A549 (cell line): ENCODE measurements at regions not wholly inside any gene's neighbourhood (a gene's known extent, or its start where the extent isn't known, plus 50 kb on each side); places are given as distances from the start of the nearest gene placed in this dataset.

Source experiments
- ATAC-seq, 2 experiments: fragments of 200-7000 bp in 1 of 2; fragments of >200 bp in 1 of 2; cut with Nextera tagmentation in 1 of 2; cut with Tn5 transposase in 1 of 2; 3 replicates each; pipeline versions ENCODE4 v1.8.0 to v1.9.1; 2018 to 2020; ENCODE audit warnings: mild to moderate bottlenecking in 1 of 2, moderate library complexity in 1 of 2
- CTCF ChIA-PET: fragments of 300-600 bp; sonication (Branson Sonifier 250); formaldehyde crosslinking; extraction: SDS; loops from one replicate; lab custom pipeline; 2021; ENCODE audit warnings: antibody characterized with exemption, inconsistent platforms; lab: Yijun Ruan, JAX
- POLR2A ChIA-PET: fragments of 350-600 bp; formaldehyde crosslinking; extraction: SDS; loops from one replicate; lab custom pipeline; 2021; ENCODE audit warnings: antibody characterized with exemption, inconsistent platforms; lab: Yijun Ruan, JAX
- DNase-seq, 2 experiments: peaks; one replicate each; pipeline versions ENCODE4 v3.0.0 to v3.0.0-alpha.2; 2011 to 2016; ENCODE audit warnings: low read depth in 1 of 2, low spot score in 1 of 2
- FAIRE-seq: peaks from 2 replicates; lab custom pipeline; 2011; peaks lifted over from hg19 to GRCh38; lab: Jason Lieb, UNC
- H3K27ac ChIP-seq, 2 experiments: fragments of >200 bp; sonication (Bioruptor Twin); formaldehyde crosslinking; 3 replicates each; pipeline ENCODE4 v1.5.1; 2016 to 2017
- H3K4me1 ChIP-seq: fragments of >200 bp; sonication (Bioruptor Twin); formaldehyde crosslinking; 3 replicates; pipeline ENCODE4 v1.6.1; 2016
- H3K4me2 ChIP-seq: fragments of >200 bp; sonication (Bioruptor Twin); formaldehyde crosslinking; 3 replicates; pipeline ENCODE4 v1.6.1; 2016
- H3K4me3 ChIP-seq: fragments of >200 bp; sonication (Bioruptor Twin); formaldehyde crosslinking; 3 replicates; pipeline ENCODE4 v1.5.1; 2016
- H3K9me3 ChIP-seq: fragments of >200 bp; sonication (Bioruptor Twin); formaldehyde crosslinking; 3 replicates; pipeline ENCODE4 v1.6.1; 2016
- ATOH8 ChIP-seq: fragments of 250-450 bp; sonication (Bioruptor Pico); IDR thresholded peaks from 2 replicates; pipeline ENCODE4 v1.5.0; 2020; ENCODE audit warnings: low read depth, mild to moderate bottlenecking, moderate library complexity
- BCL3 ChIP-seq: fragments of >200 bp; sonication (Bioruptor Twin); formaldehyde crosslinking; IDR thresholded peaks from 3 replicates; pipeline ENCODE4 v1.6.1; 2016
- BHLHE40 ChIP-seq: IDR thresholded peaks from 2 replicates; pipeline ENCODE4 v1.6.1; 2012; ENCODE audit warnings: low read depth, low read length, inconsistent platforms
- CEBPB ChIP-seq, 2 experiments: fragments of >200 bp in 1 of 2; sonication (Bioruptor Twin) in 1 of 2; formaldehyde crosslinking in 1 of 2; IDR thresholded peaks; 2 replicates each; pipeline ENCODE4 v1.6.1; 2012 to 2016
- CHD2 ChIP-seq: fragments of 150-350 bp; IDR thresholded peaks from 2 replicates; pipeline ENCODE4 v1.6.1; 2014; ENCODE audit warnings: low read length; ENCODE audit not compliant: partially characterized antibody
- E2F6 ChIP-seq: IDR thresholded peaks from 2 replicates; pipeline ENCODE4 v1.6.1; 2012; ENCODE audit warnings: low read depth, borderline replicate concordance
- EHF ChIP-seq: fragments of 250-450 bp; sonication (Bioruptor Pico); IDR thresholded peaks from 2 replicates; pipeline ENCODE4 v1.5.0; 2020; ENCODE audit warnings: mild to moderate bottlenecking
- EP300 ChIP-seq, 2 experiments: fragments of >200 bp; sonication (Bioruptor Twin); formaldehyde crosslinking; IDR thresholded peaks; 2 replicates in 1 of 2; 3 replicates in 1 of 2; pipeline ENCODE4 v1.6.1; 2016 to 2017
- ESRRA ChIP-seq: fragments of 150-350 bp; IDR thresholded peaks from 2 replicates; pipeline ENCODE4 v1.6.1; 2014; ENCODE audit warnings: mild to moderate bottlenecking, low read length, borderline replicate concordance
- FOSL2 ChIP-seq, 2 experiments: fragments of 450-650 bp in 1 of 2; fragments of >200 bp in 1 of 2; sonication (Bioruptor Twin) in 1 of 2; formaldehyde crosslinking; IDR thresholded peaks; 2 replicates each; pipeline versions ENCODE4 v1.5.0 to v1.6.1; 2016 to 2020; ENCODE audit warnings: mild to moderate bottlenecking in 1 of 2, moderate library complexity in 1 of 2
- GATA3 ChIP-seq: IDR thresholded peaks from 2 replicates; pipeline ENCODE4 v1.6.1; 2012; ENCODE audit warnings: borderline replicate concordance
- HES2 ChIP-seq: fragments of >200 bp; sonication (Bioruptor Twin); formaldehyde crosslinking; IDR thresholded peaks from 2 replicates; pipeline ENCODE4 v1.6.1; 2016
- JUN ChIP-seq, 2 experiments: fragments of >200 bp; sonication (Bioruptor Twin); formaldehyde crosslinking; IDR thresholded peaks; 2 replicates in 1 of 2; 3 replicates in 1 of 2; pipeline ENCODE4 v1.6.1; 2016 to 2017
- KDM1A ChIP-seq: fragments of 200-600 bp; sonication (generic); IDR thresholded peaks from 2 replicates; pipeline ENCODE4 v1.6.1; 2016; ENCODE audit warnings: low read depth, mild to moderate bottlenecking
- MAFK ChIP-seq: fragments of 450-650 bp; IDR thresholded peaks from 2 replicates; pipeline ENCODE4 v1.6.1; 2014; ENCODE audit not compliant: partially characterized antibody
- MAX ChIP-seq: IDR thresholded peaks from 2 replicates; pipeline ENCODE4 v1.6.1; 2012
- MAZ ChIP-seq: fragments of 150-350 bp; IDR thresholded peaks from 2 replicates; pipeline ENCODE4 v1.6.1; 2014; ENCODE audit warnings: antibody characterized with exemption, low read depth, low read length, borderline replicate concordance
- NFE2L2 ChIP-seq: fragments of 150-350 bp; conservative IDR thresholded peaks from 2 replicates; pipeline ENCODE4 v1.6.1; 2014; ENCODE audit warnings: low read length
- PHF8 ChIP-seq: fragments of 200-600 bp; sonication (generic); IDR thresholded peaks from 2 replicates; pipeline ENCODE4 v1.6.1; 2016; ENCODE audit warnings: low read depth, mild to moderate bottlenecking, antibody characterized with exemption, moderate library complexity, borderline replicate concordance
- POLR2A ChIP-seq: IDR thresholded peaks from 2 replicates; pipeline ENCODE4 v1.6.1; 2012; ENCODE audit warnings: mild to moderate bottlenecking, low read length
- POLR2AphosphoS2 ChIP-seq: conservative IDR thresholded peaks from 2 replicates; pipeline ENCODE4 v1.6.1; 2012; ENCODE audit warnings: low read length, improper control_type of control experiment, inconsistent platforms
- REST ChIP-seq: fragments of 200-600 bp; sonication (generic); IDR thresholded peaks from 2 replicates; pipeline ENCODE4 v1.6.1; 2016; ENCODE audit warnings: antibody characterized with exemption, mild to moderate bottlenecking, moderate library complexity
- RNF2 ChIP-seq: fragments of 200-600 bp; sonication (generic); IDR thresholded peaks from 2 replicates; pipeline ENCODE4 v1.6.1; 2016; ENCODE audit warnings: low read depth, mild to moderate bottlenecking, antibody characterized with exemption, moderate library complexity, borderline replicate concordance
- SMC3 ChIP-seq: fragments of >200 bp; sonication (Bioruptor Twin); formaldehyde crosslinking; IDR thresholded peaks from 3 replicates; pipeline ENCODE4 v1.6.1; 2018; ENCODE audit warnings: inconsistent platforms
- SREBF2 ChIP-seq: fragments of 450-650 bp; IDR thresholded peaks from 2 replicates; pipeline ENCODE4 v1.6.1; 2014; ENCODE audit warnings: mild to moderate bottlenecking, moderate library complexity
- ZSCAN20 ChIP-seq: fragments of 250-450 bp; sonication (Bioruptor Pico); IDR thresholded peaks from 2 replicates; pipeline ENCODE4 v1.8.0; 2022; ENCODE audit warnings: mild to moderate bottlenecking, moderate library complexity
- WGBS: methylation state at CpG from one replicate; pipeline ENCODE4 v1.1.6; 2017; ENCODE audit errors: missing lambda C conversion rate; 5-methylcytosine and 5-hydroxymethylcytosine counted together

GRCh38 chr5:5719292-5719691 lies 296.8 kb downstream of the ICE1 start:
- Histone ChIP-seq H3K4me1 (no peaks in the 10 kb centered on the region), H3K9me3 (no peaks in the 10 kb centered on the region), H3K4me2 (no peak overlapping the region), H3K4me3 (no peak overlapping the region), H3K27ac (no peak overlapping the region)
- no peak for ATAC-seq
- no peak for DNase-seq
- CTCF ChIA-PET = no interaction called here
- WGBS = under 1% methylated on average over 5 of the region's 5 CpGs
- no peak for FAIRE-seq
- TF ChIP-seq NFE2L2 (no peak), MAZ (no peak), REST (no peak), MAX (no peak), RNF2 (no peak), SREBF2 (no peak), EHF (CRISPR knock-in tag) (no peak), E2F6 (no peak), SMC3 (no peak), CHD2 (no peak), CEBPB (IDR thresholded peaks at IDR 0.05) (no peak), EP300 (IDR thresholded peaks at IDR 0.05) (no peak), ATOH8 (CRISPR knock-in tag) (no peak), FOSL2 (IDR thresholded peaks at IDR 0.05) (no peak), FOSL2 (CRISPR knock-in tag; IDR thresholded peaks at IDR 0.05) (no peak)
- POLR2A ChIA-PET = no interaction called here

GRCh38 chr5:5716665-5717064 lies 294.2 kb downstream of the ICE1 start:
- Histone ChIP-seq H3K4me1 (no peaks in the 10 kb centered on the region), H3K4me2 (no peak overlapping the region), H3K9me3 (no peaks in the 10 kb centered on the region), H3K27ac (no peak overlapping the region), H3K4me3 (no peak overlapping the region)
- no peak for ATAC-seq
- ChIA-PET CTCF (interaction anchor here (0.5 kb wide), 1 partner anchor 25 kb away, joined by 3 read pairs; no protein-coding TSS in a partner anchor), POLR2A (no interaction called here)
- WGBS = under 1% methylated on average over 5 of the region's 5 CpGs
- no peak for FAIRE-seq
- DNase-seq = no peak
- TF ChIP-seq HES2 (no peak), MAFK (no peak), ESRRA (no peak), JUN (IDR thresholded peaks at IDR 0.05) (no peak), BHLHE40 (no peak), ZSCAN20 (CRISPR knock-in tag) (no peak), PHF8 (no peak), POLR2AphosphoS2 (no peak), SREBF2 (no peak), POLR2A (no peak), KDM1A (no peak), BCL3 (no peak), GATA3 (no peak)
